ENCODE measurements at regions not wholly inside any gene's neighbourhood (a gene's known extent, or its start where the extent isn't known, plus 50 kb on each side); places are given as distances from the start of the nearest gene placed in this dataset.

- intact Hi-C loops (cut with DNase I): no loop called here
- no peak overlapping the region for H3K27ac ChIP-seq
- H3K9me3 ChIP-seq: peaks cover 0 to 25% (median 0%) of the 10 kb centered on the region in 12 donors
- no peaks in the 10 kb centered on the region for H3K36me3 ChIP-seq
- H3K4me3 ChIP-seq: no peak overlapping the region
- WGBS, 4 donors: 40 to 60% (median 53%) methylated on average over 1 of the region's 1 CpG
- H3K4me1 ChIP-seq: no peaks in the 10 kb centered on the region
- no peak for TF ChIP-seq POLR2A (IDR thresholded peaks at IDR 0.05)
- TF ChIP-seq CTCF (IDR thresholded peaks at IDR 0.05): no peak
- H3K27me3 ChIP-seq: no peaks in the 10 kb centered on the region
- DNase-seq (no peak), ATAC-seq (no peak)
Observed at GRCh38 chr7:119842786-119843185, 430.2 kb upstream of the KCND2 start.

- Histone ChIP-seq H3K9me3 (no peaks in the 10 kb centered on the region), H3K27me3 (no peaks in the 10 kb centered on the region), H3K4me3 (no peak overlapping the region), H3K36me3 (no peaks in the 10 kb centered on the region), H3K4me1 (no peaks in the 10 kb centered on the region), H3K27ac (no peak overlapping the region)
- ATAC-seq (no peak), DNase-seq (no peak)
- TF ChIP-seq CTCF (IDR thresholded peaks at IDR 0.05): no peak
- no peak for TF ChIP-seq POLR2A (IDR thresholded peaks at IDR 0.05)
- intact Hi-C loops (cut with DNase I): loop anchor here in 1 of 10 donors (1.0 kb wide), 1 partner anchor 16 kb away; no protein-coding TSS in a partner anchor
Observed at GRCh38 chr7:119861385-119861784, 411.6 kb upstream of the KCND2 start.

GRCh38 chr7:119868387-119868786 lies 404.6 kb upstream of the KCND2 start:
- H3K27ac ChIP-seq: no peak overlapping the region
- 71 to 81% (median 73%) methylated on average over 2 of the region's 2 CpGs for WGBS, 4 donors
- TF ChIP-seq CTCF (IDR thresholded peaks at IDR 0.05): no peak
- TF ChIP-seq POLR2A (IDR thresholded peaks at IDR 0.05): no peak
- no peaks in the 10 kb centered on the region for H3K36me3 ChIP-seq
- H3K27me3 ChIP-seq: no peaks in the 10 kb centered on the region
- no peak for ATAC-seq
- intact Hi-C loops (cut with DNase I): no loop called here
- DNase-seq: no peak
- no peaks in the 10 kb centered on the region for H3K4me1 ChIP-seq
- H3K9me3 ChIP-seq: peaks cover 0 to 5% (median 0%) of the 10 kb centered on the region in 12 donors
- H3K4me3 ChIP-seq: no peak overlapping the region

- H3K4me1 ChIP-seq: no peaks in the 10 kb centered on the region
- H3K36me3 ChIP-seq: no peaks in the 10 kb centered on the region
- peaks cover 0 to 7% (median 0%) of the 10 kb centered on the region in 12 donors for H3K9me3 ChIP-seq
- H3K27ac ChIP-seq: no peak overlapping the region
- no peaks in the 10 kb centered on the region for H3K27me3 ChIP-seq
- ATAC-seq (no peak), DNase-seq (no peak)
- WGBS, 4 donors: 83 to 87% (median 84%) methylated on average over 1 of the region's 1 CpG
- intact Hi-C loops (cut with DNase I): no loop called here
- TF ChIP-seq CTCF (IDR thresholded peaks at IDR 0.05) (no peak), POLR2A (IDR thresholded peaks at IDR 0.05) (no peak)
- H3K4me3 ChIP-seq: no peak overlapping the region
Observed at GRCh38 chr7:119879835-119880234, 393.1 kb upstream of the KCND2 start.

Measured in heart left ventricle (tissue), 16 donors.